ENCODE measurements at regions not wholly inside any gene's neighbourhood (a gene's known extent, or its start where the extent isn't known, plus 50 kb on each side); places are given as distances from the start of the nearest gene placed in this dataset.

DNA sequence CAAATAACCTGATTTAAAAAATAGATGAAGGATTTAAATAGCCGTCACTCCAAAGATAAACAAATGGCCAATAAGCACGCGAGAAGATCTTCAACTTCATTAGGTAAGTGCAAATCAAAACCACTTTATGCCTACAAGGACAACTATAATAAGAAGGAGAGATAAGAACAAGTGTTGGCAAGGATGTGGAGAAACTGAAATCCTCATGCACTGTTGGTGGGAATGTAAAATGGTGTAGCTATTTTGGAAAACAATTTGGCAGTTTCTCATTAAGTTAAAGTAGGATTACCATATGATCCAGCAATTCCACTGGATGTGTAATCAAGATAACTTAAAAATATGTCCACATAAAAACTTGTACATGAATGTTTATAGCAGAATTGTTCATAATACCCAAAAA is 64.1 kb downstream of the CXCL12 start:
- TF ChIP-seq, protein P1, sequence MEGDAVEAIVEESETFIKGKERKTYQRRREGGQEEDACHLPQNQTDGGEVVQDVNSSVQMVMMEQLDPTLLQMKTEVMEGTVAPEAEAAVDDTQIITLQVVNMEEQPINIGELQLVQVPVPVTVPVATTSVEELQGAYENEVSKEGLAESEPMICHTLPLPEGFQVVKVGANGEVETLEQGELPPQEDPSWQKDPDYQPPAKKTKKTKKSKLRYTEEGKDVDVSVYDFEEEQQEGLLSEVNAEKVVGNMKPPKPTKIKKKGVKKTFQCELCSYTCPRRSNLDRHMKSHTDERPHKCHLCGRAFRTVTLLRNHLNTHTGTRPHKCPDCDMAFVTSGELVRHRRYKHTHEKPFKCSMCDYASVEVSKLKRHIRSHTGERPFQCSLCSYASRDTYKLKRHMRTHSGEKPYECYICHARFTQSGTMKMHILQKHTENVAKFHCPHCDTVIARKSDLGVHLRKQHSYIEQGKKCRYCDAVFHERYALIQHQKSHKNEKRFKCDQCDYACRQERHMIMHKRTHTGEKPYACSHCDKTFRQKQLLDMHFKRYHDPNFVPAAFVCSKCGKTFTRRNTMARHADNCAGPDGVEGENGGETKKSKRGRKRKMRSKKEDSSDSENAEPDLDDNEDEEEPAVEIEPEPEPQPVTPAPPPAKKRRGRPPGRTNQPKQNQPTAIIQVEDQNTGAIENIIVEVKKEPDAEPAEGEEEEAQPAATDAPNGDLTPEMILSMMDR (IDR thresholded peaks at IDR 0.05), result no peak
- TF ChIP-seq FOXM1 (IDR thresholded peaks at IDR 0.05; ENCODE audit: low read depth), result no peak
